Upper lobe of left lung (tissue), 6 donors: ENCODE measurements at regions not wholly inside any gene's neighbourhood (a gene's known extent, or its start where the extent isn't known, plus 50 kb on each side); places are given as distances from the start of the nearest gene placed in this dataset.

Experiments
- ATAC-seq, 2 donors: fragments of 200-7000 bp; cut with Tn5 transposase; one replicate each; pipeline ENCODE4 v1.9.1; 2022; ENCODE audit warnings: mild to moderate bottlenecking in 2 of 2, moderate library complexity in 2 of 2; ENCODE audit not compliant: low FRiP score in 2 of 2
- DNase-seq, 2 donors: peaks; one replicate each; pipeline ENCODE4 v3.0.0-alpha.2; 2019 to 2020
- H3K27ac ChIP-seq, 4 donors: fragments of 200-600 bp; sonication (generic); one replicate each; pipeline ENCODE4 v1.5.1; 2016 to 2019
- H3K27me3 ChIP-seq, 4 donors: fragments of 200-600 bp; sonication (generic); one replicate each; pipeline ENCODE4 v1.5.1; 2017 to 2019
- H3K36me3 ChIP-seq, 4 donors: fragments of 200-600 bp; sonication (generic); one replicate each; pipeline ENCODE4 v1.5.1; 2016 to 2019
- H3K4me1 ChIP-seq, 4 donors: fragments of 200-600 bp; sonication (generic); one replicate each; pipeline ENCODE4 v1.5.1; 2018 to 2019
- H3K4me3 ChIP-seq, 4 donors: fragments of 200-600 bp; sonication (generic); one replicate each; pipeline ENCODE4 v1.5.1; 2017 to 2019; ENCODE audit warnings: mild to moderate bottlenecking in 2 of 4, moderate library complexity in 1 of 4
- H3K9me3 ChIP-seq, 4 donors: fragments of 200-600 bp; sonication (generic); one replicate each; pipeline ENCODE4 v1.5.1; 2018 to 2019
- EP300 ChIP-seq, 4 donors: sonication (generic); formaldehyde crosslinking; IDR thresholded peaks; one replicate each; pipeline ENCODE4 v1.5.1; 2017; ENCODE audit warnings: antibody characterized with exemption in 4 of 4, control low read depth in 2 of 4
- POLR2A ChIP-seq, 4 donors: fragments of 450-650 bp; IDR thresholded peaks; one replicate each; pipeline ENCODE4 v1.5.1; 2016 to 2017; ENCODE audit warnings: antibody characterized with exemption in 4 of 4, mild to moderate bottlenecking in 2 of 4
- POLR2AphosphoS5 ChIP-seq, 2 donors: sonication (generic); formaldehyde crosslinking; IDR thresholded peaks; one replicate each; pipeline ENCODE4 v1.5.1; 2017; ENCODE audit warnings: antibody characterized with exemption in 2 of 2
- WGBS, 2 donors: methylation state at CpG; one replicate each; pipeline ENCODE4 v1.1.5; 2017 to 2018; 5-methylcytosine and 5-hydroxymethylcytosine counted together
- TF ChIP-seq, protein P1 (sequence below), 6 experiments: fragments of 450-650 bp in 4 of 6; fragments of 200-600 bp in 2 of 6; sonication (generic) in 2 of 6; IDR thresholded peaks; one replicate each; pipeline ENCODE4 v1.5.1; 2016 to 2019; ENCODE audit warnings: antibody characterized with exemption in 6 of 6
- donor health status: DM: no; HTN: no; CAD: no; lungs with moderate emphysema.
- donor health status: DM: no; HTN: yes; CAD: no; lungs with severe emphysema.

DNA sequence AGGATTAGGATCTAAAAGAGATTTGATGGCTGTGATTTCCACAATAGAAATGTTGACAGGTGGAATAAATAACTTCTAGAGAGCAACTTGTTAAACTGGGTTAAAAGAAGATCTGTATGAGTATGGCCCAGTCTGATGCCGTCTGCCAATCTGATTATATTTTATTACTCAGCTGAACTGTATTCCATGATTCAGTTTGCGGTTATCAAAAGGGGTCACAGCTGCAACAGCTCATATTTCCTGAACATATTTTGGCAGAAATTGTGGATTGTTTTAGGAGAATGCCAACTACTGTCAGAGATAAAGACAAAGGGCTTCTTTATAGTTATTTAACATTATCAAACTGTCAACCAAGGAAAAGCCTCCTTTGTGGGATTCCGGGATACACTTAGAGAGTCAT lies 244.8 kb upstream of the MINDY3 start:
- WGBS, 2 donors = 78 to 82% methylated on average over 3 of the region's 3 CpGs
- Histone ChIP-seq H3K27me3 (no peaks in the 10 kb centered on the region), H3K9me3 (no peaks in the 10 kb centered on the region), H3K36me3 (no peaks in the 10 kb centered on the region), H3K4me1 (no peaks in the 10 kb centered on the region), H3K27ac (no peak overlapping the region), H3K4me3 (no peak overlapping the region)
- no peak for DNase-seq
- TF ChIP-seq, protein P1, sequence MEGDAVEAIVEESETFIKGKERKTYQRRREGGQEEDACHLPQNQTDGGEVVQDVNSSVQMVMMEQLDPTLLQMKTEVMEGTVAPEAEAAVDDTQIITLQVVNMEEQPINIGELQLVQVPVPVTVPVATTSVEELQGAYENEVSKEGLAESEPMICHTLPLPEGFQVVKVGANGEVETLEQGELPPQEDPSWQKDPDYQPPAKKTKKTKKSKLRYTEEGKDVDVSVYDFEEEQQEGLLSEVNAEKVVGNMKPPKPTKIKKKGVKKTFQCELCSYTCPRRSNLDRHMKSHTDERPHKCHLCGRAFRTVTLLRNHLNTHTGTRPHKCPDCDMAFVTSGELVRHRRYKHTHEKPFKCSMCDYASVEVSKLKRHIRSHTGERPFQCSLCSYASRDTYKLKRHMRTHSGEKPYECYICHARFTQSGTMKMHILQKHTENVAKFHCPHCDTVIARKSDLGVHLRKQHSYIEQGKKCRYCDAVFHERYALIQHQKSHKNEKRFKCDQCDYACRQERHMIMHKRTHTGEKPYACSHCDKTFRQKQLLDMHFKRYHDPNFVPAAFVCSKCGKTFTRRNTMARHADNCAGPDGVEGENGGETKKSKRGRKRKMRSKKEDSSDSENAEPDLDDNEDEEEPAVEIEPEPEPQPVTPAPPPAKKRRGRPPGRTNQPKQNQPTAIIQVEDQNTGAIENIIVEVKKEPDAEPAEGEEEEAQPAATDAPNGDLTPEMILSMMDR (IDR thresholded peaks at IDR 0.05) = no peak
- TF ChIP-seq POLR2AphosphoS5 (IDR thresholded peaks at IDR 0.05) = no peak
- TF ChIP-seq EP300 (IDR thresholded peaks at IDR 0.05) = no peak
- no peak for TF ChIP-seq POLR2A (IDR thresholded peaks at IDR 0.05)
- no peak for ATAC-seq

DNA sequence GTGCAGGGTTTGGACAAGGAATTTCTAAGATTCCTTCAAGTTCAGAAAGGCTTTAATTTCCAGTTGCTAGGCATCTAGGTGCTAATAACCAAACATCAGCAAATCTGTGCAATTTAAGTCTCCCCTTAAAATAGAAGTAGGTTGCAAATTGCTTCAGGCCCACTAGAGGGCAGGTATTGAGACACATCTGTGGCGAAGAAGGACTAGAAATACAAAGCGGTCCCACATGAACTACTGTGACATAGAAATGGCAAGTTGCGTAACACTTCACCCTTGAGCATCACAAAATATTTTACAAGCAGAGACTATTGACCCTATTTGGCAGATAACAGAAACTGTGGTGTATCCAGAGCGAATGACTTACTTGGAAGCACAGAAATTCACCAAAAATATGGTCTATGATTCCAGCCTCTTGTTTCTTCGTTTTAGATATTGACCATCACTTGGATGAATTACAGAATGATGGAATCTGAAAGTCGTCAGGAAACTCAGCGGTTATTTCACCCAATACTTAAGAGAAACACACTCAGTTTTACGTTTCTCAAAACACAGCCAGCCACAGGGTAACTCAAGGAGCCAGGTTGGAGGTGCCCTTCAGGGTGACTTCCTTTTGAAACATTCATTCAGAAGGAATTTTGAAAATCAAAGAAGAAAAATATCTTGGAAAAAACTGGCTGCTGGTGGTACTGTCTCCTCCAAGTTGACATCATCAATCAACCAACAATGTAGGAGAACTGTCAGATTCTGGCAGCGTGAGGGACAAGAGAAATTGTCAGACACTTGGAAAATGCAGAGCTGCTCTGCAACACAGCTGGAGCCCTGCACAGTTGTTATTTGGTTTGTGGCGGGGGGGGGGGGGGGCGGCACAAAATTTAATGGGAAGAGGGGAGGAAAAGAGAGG lies 256.3 kb upstream of the MINDY3 start:
- Histone ChIP-seq H3K9me3 (no peaks in the 10 kb centered on the region), H3K27me3 (no peaks in the 10 kb centered on the region), H3K27ac (no peak overlapping the region), H3K4me1 (no peaks in the 10 kb centered on the region), H3K4me3 (no peak overlapping the region), H3K36me3 (no peaks in the 10 kb centered on the region)
- 52 to 56% methylated on average over 11 of the region's 11 CpGs for WGBS, 2 donors
- ATAC-seq (peak in 1 of 2 donors; percentile 44), DNase-seq (no peak)
- TF ChIP-seq, protein P1 (IDR thresholded peaks at IDR 0.05) = peak in 3 of 6 experiments; percentile 22 to 35 (median 30)
- no peak for TF ChIP-seq POLR2A (IDR thresholded peaks at IDR 0.05)

DNA sequence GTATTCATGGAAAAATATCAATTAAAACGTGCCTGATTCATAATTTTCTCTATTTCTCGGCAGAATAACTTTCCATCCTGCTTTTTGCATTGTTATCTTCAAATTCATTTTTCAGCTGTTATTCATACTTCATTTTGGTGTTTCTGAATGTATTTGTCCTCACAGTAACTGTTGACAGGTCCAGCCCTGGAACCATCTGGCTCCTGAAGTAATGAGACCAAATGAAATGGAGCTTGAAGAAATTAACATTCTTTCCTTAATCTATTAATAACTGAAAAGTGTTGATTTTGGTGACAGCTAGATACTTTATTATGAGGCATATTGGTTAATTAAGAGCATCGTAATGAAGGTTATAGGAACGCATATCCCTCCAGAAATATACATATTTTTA lies 257.0 kb upstream of the MINDY3 start:
- H3K4me3 ChIP-seq = no peak overlapping the region
- H3K27me3 ChIP-seq = no peaks in the 10 kb centered on the region
- no peaks in the 10 kb centered on the region for H3K4me1 ChIP-seq
- no peak for DNase-seq
- TF ChIP-seq POLR2AphosphoS5 (IDR thresholded peaks at IDR 0.05) = no peak
- no peak for TF ChIP-seq EP300 (IDR thresholded peaks at IDR 0.05)
- TF ChIP-seq POLR2A (IDR thresholded peaks at IDR 0.05) = no peak
- H3K36me3 ChIP-seq = no peaks in the 10 kb centered on the region
- no peaks in the 10 kb centered on the region for H3K9me3 ChIP-seq
- WGBS, 2 donors = 80 to 87% methylated on average over 4 of the region's 4 CpGs
- no peak for ATAC-seq
- H3K27ac ChIP-seq = no peak overlapping the region

DNA sequence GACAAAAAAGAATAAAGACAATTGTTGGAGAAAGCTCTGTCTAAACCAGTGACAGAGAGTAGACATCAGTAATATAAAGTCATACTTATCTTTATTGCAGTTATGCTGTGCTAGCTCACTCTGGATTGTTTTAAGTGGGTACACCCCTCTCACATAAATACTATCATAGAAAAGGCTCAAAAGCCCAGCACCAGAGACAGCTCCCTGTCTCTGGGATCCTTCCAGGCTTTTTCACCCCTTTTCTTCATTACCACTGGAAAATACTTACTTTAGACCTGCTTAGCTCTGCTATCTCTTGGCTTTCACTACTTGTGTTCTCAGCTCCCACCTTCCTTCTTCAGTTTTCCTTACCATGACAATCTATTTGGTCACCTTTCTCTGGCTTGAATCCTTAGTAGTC lies 259.1 kb upstream of the MINDY3 start:
- no peaks in the 10 kb centered on the region for H3K4me1 ChIP-seq
- ATAC-seq = no peak
- H3K27ac ChIP-seq = no peak overlapping the region
- H3K36me3 ChIP-seq = no peaks in the 10 kb centered on the region
- no peak overlapping the region for H3K4me3 ChIP-seq
- no peaks in the 10 kb centered on the region for H3K9me3 ChIP-seq
- DNase-seq = no peak
- H3K27me3 ChIP-seq = no peaks in the 10 kb centered on the region
- TF ChIP-seq POLR2A (IDR thresholded peaks at IDR 0.05) = no peak

DNA sequence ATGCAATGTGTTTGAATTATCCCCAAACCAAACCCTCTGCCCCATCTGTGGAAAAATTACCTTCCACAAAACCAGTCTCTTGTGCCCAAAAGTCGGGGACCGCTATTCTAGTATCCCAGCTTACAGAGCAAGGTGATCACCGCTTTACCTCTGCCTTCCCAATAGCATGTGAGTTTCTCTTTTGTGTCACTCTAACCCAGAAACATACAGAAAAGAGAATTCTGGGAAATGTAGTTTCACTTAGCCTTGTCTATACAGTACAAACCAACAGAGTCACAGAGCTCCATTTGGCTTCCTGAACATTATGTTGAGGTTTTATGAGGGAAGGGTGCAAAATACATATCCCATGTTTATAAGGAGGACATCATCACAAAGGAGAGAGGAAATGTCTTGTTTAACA lies 260.3 kb upstream of the MINDY3 start:
- ATAC-seq = no peak

DNA sequence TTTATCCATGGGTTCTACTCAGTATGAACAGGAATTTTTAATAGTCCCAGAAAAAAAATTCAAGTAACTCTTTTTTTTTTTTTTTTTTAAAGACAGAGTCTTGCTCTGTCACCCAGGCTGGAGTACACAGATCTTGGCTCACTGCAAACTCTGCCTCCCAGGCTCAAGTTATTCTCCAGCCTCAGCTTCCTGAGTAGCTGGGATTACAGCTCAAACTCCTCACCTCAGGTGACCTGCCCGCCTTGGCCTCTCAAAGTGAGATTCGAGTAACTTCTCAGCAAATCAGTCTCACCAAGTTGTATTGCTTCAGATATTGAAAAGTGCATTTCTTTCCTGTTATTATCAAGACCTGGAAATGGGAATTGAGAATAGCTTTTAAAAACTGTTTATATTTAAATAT lies 281.2 kb upstream of the MINDY3 start:
- no peak overlapping the region for H3K4me3 ChIP-seq
- no peaks in the 10 kb centered on the region for H3K27me3 ChIP-seq
- no peak for ATAC-seq
- WGBS, 2 donors = 60 to 71% methylated on average over 2 of the region's 2 CpGs
- DNase-seq = no peak
- TF ChIP-seq, protein P1 (IDR thresholded peaks at IDR 0.05) = no peak
- no peak for TF ChIP-seq EP300 (IDR thresholded peaks at IDR 0.05)
- no peak for TF ChIP-seq POLR2AphosphoS5 (IDR thresholded peaks at IDR 0.05)
- no peak for TF ChIP-seq POLR2A (IDR thresholded peaks at IDR 0.05)
- no peak overlapping the region for H3K27ac ChIP-seq
- H3K36me3 ChIP-seq = no peaks in the 10 kb centered on the region
- H3K9me3 ChIP-seq = peaks cover 0 to under 1% (median 0%) of the 10 kb centered on the region in 4 donors
- no peaks in the 10 kb centered on the region for H3K4me1 ChIP-seq

More for the DNA sequence above, 260.3 kb upstream of the MINDY3 start:
- Histone ChIP-seq H3K4me1 (no peaks in the 10 kb centered on the region), H3K4me3 (no peak overlapping the region), H3K27me3 (no peaks in the 10 kb centered on the region), H3K27ac (no peak overlapping the region), H3K36me3 (no peaks in the 10 kb centered on the region), H3K9me3 (no peaks in the 10 kb centered on the region)
- no peak for DNase-seq
- TF ChIP-seq POLR2A (IDR thresholded peaks at IDR 0.05) = no peak
- 84 to 85% methylated on average over 3 of the region's 3 CpGs for WGBS, 2 donors
